ENCODE measurements at regions not wholly inside any gene's neighbourhood (a gene's known extent, or its start where the extent isn't known, plus 50 kb on each side); places are given as distances from the start of the nearest gene placed in this dataset.

- H3K27ac ChIP-seq (ENCODE audit: insufficient read depth, low read length, poor library complexity, severe bottlenecking), result no peak overlapping the region
- no peak overlapping the region for H3K4me3 ChIP-seq (ENCODE audit: insufficient read depth, low read depth, low read length, poor library complexity, severe bottlenecking)
- no peaks in the 10 kb centered on the region for H3K9me3 ChIP-seq (ENCODE audit: control insufficient read depth, low read length)
- H3K4me1 ChIP-seq (ENCODE audit: control insufficient read depth, insufficient read depth, low read length, poor library complexity, severe bottlenecking), result no peaks in the 10 kb centered on the region
- no peaks in the 10 kb centered on the region for H3K27me3 ChIP-seq (replicated peaks; ENCODE audit: control insufficient read depth, insufficient read depth, low read length, poor library complexity, severe bottlenecking)
- H3K36me3 ChIP-seq (ENCODE audit: control insufficient read depth, insufficient read depth, low read length), result no peaks in the 10 kb centered on the region
- DNase-seq, result no peak
Measured at GRCh38 chr13:95367309-95367843, 66.1 kb upstream of the ABCC4 start.

GRCh38 chr13:95368998-95369397 lies 67.7 kb upstream of the ABCC4 start:
- no peak overlapping the region for H3K27ac ChIP-seq (ENCODE audit: insufficient read depth, low read length, poor library complexity, severe bottlenecking)
- no peaks in the 10 kb centered on the region for H3K4me1 ChIP-seq (ENCODE audit: control insufficient read depth, insufficient read depth, low read length, poor library complexity, severe bottlenecking)

GRCh38 chr13:95375706-95376105 lies 74.5 kb upstream of the ABCC4 start:
- no peak for DNase-seq

More at GRCh38 chr13:95368998-95369397, 67.7 kb upstream of the ABCC4 start:
- Histone ChIP-seq H3K27me3 (replicated peaks; ENCODE audit: control insufficient read depth, insufficient read depth, low read length, poor library complexity, severe bottlenecking) (no peaks in the 10 kb centered on the region), H3K9me3 (ENCODE audit: control insufficient read depth, low read length) (no peaks in the 10 kb centered on the region), H3K4me3 (ENCODE audit: insufficient read depth, low read depth, low read length, poor library complexity, severe bottlenecking) (no peak overlapping the region), H3K36me3 (ENCODE audit: control insufficient read depth, insufficient read depth, low read length) (no peaks in the 10 kb centered on the region)
- no peak for DNase-seq

GRCh38 chr13:95378603-95379002 lies 77.4 kb upstream of the ABCC4 start:
- Histone ChIP-seq H3K9me3 (ENCODE audit: control insufficient read depth, low read length) (no peaks in the 10 kb centered on the region), H3K4me1 (ENCODE audit: control insufficient read depth, insufficient read depth, low read length, poor library complexity, severe bottlenecking) (no peaks in the 10 kb centered on the region), H3K27ac (ENCODE audit: insufficient read depth, low read length, poor library complexity, severe bottlenecking) (no peak overlapping the region), H3K4me3 (ENCODE audit: insufficient read depth, low read depth, low read length, poor library complexity, severe bottlenecking) (no peak overlapping the region), H3K27me3 (replicated peaks; ENCODE audit: control insufficient read depth, insufficient read depth, low read length, poor library complexity, severe bottlenecking) (no peaks in the 10 kb centered on the region), H3K36me3 (ENCODE audit: control insufficient read depth, insufficient read depth, low read length) (no peaks in the 10 kb centered on the region)
- no peak for DNase-seq

More at GRCh38 chr13:95375706-95376105, 74.5 kb upstream of the ABCC4 start:
- Histone ChIP-seq H3K36me3 (ENCODE audit: control insufficient read depth, insufficient read depth, low read length) (no peaks in the 10 kb centered on the region), H3K9me3 (ENCODE audit: control insufficient read depth, low read length) (no peaks in the 10 kb centered on the region), H3K27me3 (replicated peaks; ENCODE audit: control insufficient read depth, insufficient read depth, low read length, poor library complexity, severe bottlenecking) (no peaks in the 10 kb centered on the region), H3K27ac (ENCODE audit: insufficient read depth, low read length, poor library complexity, severe bottlenecking) (no peak overlapping the region), H3K4me1 (ENCODE audit: control insufficient read depth, insufficient read depth, low read length, poor library complexity, severe bottlenecking) (no peaks in the 10 kb centered on the region), H3K4me3 (ENCODE audit: insufficient read depth, low read depth, low read length, poor library complexity, severe bottlenecking) (no peak overlapping the region)

- H3K27ac ChIP-seq (ENCODE audit: insufficient read depth, low read length, poor library complexity, severe bottlenecking), result no peak overlapping the region
- DNase-seq, result peak; percentile 17 to 47 (median 18)
- no peaks in the 10 kb centered on the region for H3K36me3 ChIP-seq (ENCODE audit: control insufficient read depth, insufficient read depth, low read length)
- H3K9me3 ChIP-seq (ENCODE audit: control insufficient read depth, low read length), result no peaks in the 10 kb centered on the region
- no peak overlapping the region for H3K4me3 ChIP-seq (ENCODE audit: insufficient read depth, low read depth, low read length, poor library complexity, severe bottlenecking)
- no peaks in the 10 kb centered on the region for H3K4me1 ChIP-seq (ENCODE audit: control insufficient read depth, insufficient read depth, low read length, poor library complexity, severe bottlenecking)
- no peaks in the 10 kb centered on the region for H3K27me3 ChIP-seq (replicated peaks; ENCODE audit: control insufficient read depth, insufficient read depth, low read length, poor library complexity, severe bottlenecking)
Measured at GRCh38 chr13:95380468-95381211, 79.4 kb upstream of the ABCC4 start.

GRCh38 chr13:95381212-95381527 lies 79.9 kb upstream of the ABCC4 start:
- no peak overlapping the region for H3K27ac ChIP-seq (ENCODE audit: insufficient read depth, low read length, poor library complexity, severe bottlenecking)
- no peaks in the 10 kb centered on the region for H3K36me3 ChIP-seq (ENCODE audit: control insufficient read depth, insufficient read depth, low read length)
- no peak overlapping the region for H3K4me3 ChIP-seq (ENCODE audit: insufficient read depth, low read depth, low read length, poor library complexity, severe bottlenecking)
- H3K27me3 ChIP-seq (replicated peaks; ENCODE audit: control insufficient read depth, insufficient read depth, low read length, poor library complexity, severe bottlenecking), result no peaks in the 10 kb centered on the region
- H3K9me3 ChIP-seq (ENCODE audit: control insufficient read depth, low read length), result no peaks in the 10 kb centered on the region
- H3K4me1 ChIP-seq (ENCODE audit: control insufficient read depth, insufficient read depth, low read length, poor library complexity, severe bottlenecking), result no peaks in the 10 kb centered on the region
- no peak for DNase-seq

GRCh38 chr13:95382411-95382810 lies 81.2 kb upstream of the ABCC4 start:
- Histone ChIP-seq H3K9me3 (ENCODE audit: control insufficient read depth, low read length) (no peaks in the 10 kb centered on the region), H3K27me3 (replicated peaks; ENCODE audit: control insufficient read depth, insufficient read depth, low read length, poor library complexity, severe bottlenecking) (no peaks in the 10 kb centered on the region), H3K27ac (ENCODE audit: insufficient read depth, low read length, poor library complexity, severe bottlenecking) (no peak overlapping the region), H3K4me1 (ENCODE audit: control insufficient read depth, insufficient read depth, low read length, poor library complexity, severe bottlenecking) (no peaks in the 10 kb centered on the region), H3K4me3 (ENCODE audit: insufficient read depth, low read depth, low read length, poor library complexity, severe bottlenecking) (no peak overlapping the region), H3K36me3 (ENCODE audit: control insufficient read depth, insufficient read depth, low read length) (no peaks in the 10 kb centered on the region)
- DNase-seq, result no peak

GRCh38 chr13:95382916-95383315 lies 81.7 kb upstream of the ABCC4 start:
- no peak for DNase-seq
- no peaks in the 10 kb centered on the region for H3K9me3 ChIP-seq (ENCODE audit: control insufficient read depth, low read length)
- H3K27me3 ChIP-seq (replicated peaks; ENCODE audit: control insufficient read depth, insufficient read depth, low read length, poor library complexity, severe bottlenecking), result no peaks in the 10 kb centered on the region
- no peaks in the 10 kb centered on the region for H3K36me3 ChIP-seq (ENCODE audit: control insufficient read depth, insufficient read depth, low read length)
- no peaks in the 10 kb centered on the region for H3K4me1 ChIP-seq (ENCODE audit: control insufficient read depth, insufficient read depth, low read length, poor library complexity, severe bottlenecking)
- H3K4me3 ChIP-seq (ENCODE audit: insufficient read depth, low read depth, low read length, poor library complexity, severe bottlenecking), result no peak overlapping the region
- no peak overlapping the region for H3K27ac ChIP-seq (ENCODE audit: insufficient read depth, low read length, poor library complexity, severe bottlenecking)

GRCh38 chr13:95385373-95385772 lies 84.1 kb upstream of the ABCC4 start:
- Histone ChIP-seq H3K4me3 (ENCODE audit: insufficient read depth, low read depth, low read length, poor library complexity, severe bottlenecking) (no peak overlapping the region), H3K27ac (ENCODE audit: insufficient read depth, low read length, poor library complexity, severe bottlenecking) (no peak overlapping the region), H3K4me1 (ENCODE audit: control insufficient read depth, insufficient read depth, low read length, poor library complexity, severe bottlenecking) (no peaks in the 10 kb centered on the region), H3K27me3 (replicated peaks; ENCODE audit: control insufficient read depth, insufficient read depth, low read length, poor library complexity, severe bottlenecking) (no peaks in the 10 kb centered on the region), H3K9me3 (ENCODE audit: control insufficient read depth, low read length) (no peaks in the 10 kb centered on the region), H3K36me3 (ENCODE audit: control insufficient read depth, insufficient read depth, low read length) (no peaks in the 10 kb centered on the region)
- no peak for DNase-seq

GRCh38 chr13:95385798-95386197 lies 84.5 kb upstream of the ABCC4 start:
- DNase-seq, result no peak
- Histone ChIP-seq H3K4me3 (ENCODE audit: insufficient read depth, low read depth, low read length, poor library complexity, severe bottlenecking) (no peak overlapping the region), H3K36me3 (ENCODE audit: control insufficient read depth, insufficient read depth, low read length) (no peaks in the 10 kb centered on the region), H3K27me3 (replicated peaks; ENCODE audit: control insufficient read depth, insufficient read depth, low read length, poor library complexity, severe bottlenecking) (no peaks in the 10 kb centered on the region), H3K4me1 (ENCODE audit: control insufficient read depth, insufficient read depth, low read length, poor library complexity, severe bottlenecking) (no peaks in the 10 kb centered on the region), H3K27ac (ENCODE audit: insufficient read depth, low read length, poor library complexity, severe bottlenecking) (no peak overlapping the region), H3K9me3 (ENCODE audit: control insufficient read depth, low read length) (no peaks in the 10 kb centered on the region)
